GM18508 (cell line): ENCODE measurements at regions not wholly inside any gene's neighbourhood (a gene's known extent, or its start where the extent isn't known, plus 50 kb on each side); places are given as distances from the start of the nearest gene placed in this dataset.
"Not testable (repeated sequence)": the region's sequence is repeated elsewhere in the genome, so short reads cannot be mapped to it uniquely, and the experiment has no call there.

ENCODE experiments used
- ATAC-seq: cut with Tn5 transposase; IDR thresholded peaks from one replicate; pipeline ENCODE4 v1.9.1; 2021; ENCODE audit warnings: moderate number of reproducible peaks; ENCODE audit not compliant: insufficient read depth, unreplicated experiment

- no peak for ATAC-seq
These were observed 787.2 kb downstream of the PLCL1 start for GRCh38 chr2:198591586-198591985.

GRCh38 chr2:198587741-198588140 is 783.3 kb downstream of the PLCL1 start:
- ATAC-seq, result no peak

GRCh38 chr2:198587240-198587639 is 782.8 kb downstream of the PLCL1 start:
- ATAC-seq, result no peak

- ATAC-seq, result no peak
These were observed 767.0 kb downstream of the PLCL1 start for GRCh38 chr2:198571393-198571792.

- no peak for ATAC-seq
These were observed 753.8 kb downstream of the PLCL1 start for GRCh38 chr2:198558176-198558575.

- ATAC-seq, result no peak
These were observed 741.7 kb downstream of the PLCL1 start for GRCh38 chr2:198546122-198546521.

- ATAC-seq, result no peak
These were observed 741.0 kb downstream of the PLCL1 start for GRCh38 chr2:198545411-198545810.

GRCh38 chr2:198544461-198544860 is 740.1 kb downstream of the PLCL1 start:
- ATAC-seq, result no peak

- ATAC-seq, result no peak
These were observed 730.4 kb downstream of the PLCL1 start for GRCh38 chr2:198534756-198535155.

GRCh38 chr2:198525211-198525969 is 721.0 kb downstream of the PLCL1 start:
- ATAC-seq, result no peak

GRCh38 chr2:198523710-198524109 is 719.3 kb downstream of the PLCL1 start:
- ATAC-seq, result no peak

- ATAC-seq, result no peak
These were observed 714.5 kb downstream of the PLCL1 start for GRCh38 chr2:198518935-198519334.

- ATAC-seq, result no peak
These were observed 713.6 kb downstream of the PLCL1 start for GRCh38 chr2:198517976-198518375.

- ATAC-seq, result not testable (repeated sequence)
These were observed 704.2 kb downstream of the PLCL1 start for GRCh38 chr2:198508610-198509009.

- ATAC-seq, result no peak
These were observed 695.1 kb downstream of the PLCL1 start for GRCh38 chr2:198499539-198499938.

GRCh38 chr2:198498516-198498915 is 694.1 kb downstream of the PLCL1 start:
- ATAC-seq, result no peak

GRCh38 chr2:198498048-198498447 is 693.7 kb downstream of the PLCL1 start:
- no peak for ATAC-seq

- ATAC-seq, result no peak
These were observed 690.5 kb downstream of the PLCL1 start for GRCh38 chr2:198494931-198495330.

GRCh38 chr2:198490748-198491147 is 686.4 kb downstream of the PLCL1 start:
- no peak for ATAC-seq

- ATAC-seq, result no peak
These were observed 684.6 kb downstream of the PLCL1 start for GRCh38 chr2:198488964-198489363.

GRCh38 chr2:198483051-198483450 is 678.7 kb downstream of the PLCL1 start:
- no peak for ATAC-seq

- ATAC-seq, result no peak
These were observed 674.7 kb downstream of the PLCL1 start for GRCh38 chr2:198479065-198479464.
